ENCODE measurements at regions not wholly inside any gene's neighbourhood (a gene's known extent, or its start where the extent isn't known, plus 50 kb on each side); places are given as distances from the start of the nearest gene placed in this dataset.

- Mint-ChIP-seq H3K4me3 (no peak overlapping the region), H3K27ac (no peak overlapping the region), H3K4me1 (no peaks in the 10 kb centered on the region), H3K9me3 (ENCODE audit: insufficient read depth) (no peaks in the 10 kb centered on the region), H3K27me3 (peaks cover 4% of the 10 kb centered on the region)
- Histone ChIP-seq H3K27me3 (replicated peaks in 1 of 4; ENCODE audit: control extremely low read depth in 1 of 4, control insufficient read depth in 3 of 4, insufficient read depth in 4 of 4, low read length in 3 of 4) (no peaks in the 10 kb centered on the region), H3K27ac (ENCODE audit: low read length in 2 of 2) (no peak overlapping the region), H3K9ac (ENCODE audit: low read length) (no peak overlapping the region), H3K4me3 (ENCODE audit: control extremely low read depth in 1 of 5, extremely low read depth in 1 of 5, insufficient read depth in 1 of 5, low read depth in 2 of 5, low read length in 4 of 5) (no peak overlapping the region), H3K9me3 (ENCODE audit: control extremely low read depth in 1 of 3, control insufficient read depth in 2 of 3, insufficient read depth in 1 of 3, low read length in 2 of 3) (no peaks in the 10 kb centered on the region), H4K20me1 (ENCODE audit: control insufficient read depth, insufficient read depth, low read length, poor library complexity, severe bottlenecking) (no peaks in the 10 kb centered on the region), H3K36me3 (replicated peaks in 1 of 2; ENCODE audit: control extremely low read depth in 1 of 2, control insufficient read depth in 1 of 2, extremely low read depth in 1 of 2, insufficient read depth in 2 of 2, low read length in 1 of 2) (no peaks in the 10 kb centered on the region), H3K4me2 (replicated peaks; ENCODE audit: low read depth, low read length, poor library complexity, severe bottlenecking) (no peak overlapping the region), H3K79me2 (ENCODE audit: control insufficient read depth, insufficient read depth, low read length) (no peaks in the 10 kb centered on the region), H3K4me1 (ENCODE audit: control insufficient read depth in 2 of 2, insufficient read depth in 2 of 2, low read length in 2 of 2) (no peaks in the 10 kb centered on the region), H2AFZ (ENCODE audit: insufficient read depth, low read depth, low read length, poor library complexity, severe bottlenecking) (no peak overlapping the region)
- 100% methylated on average over 2 of the region's 9 CpGs for WGBS (ENCODE audit: insufficient coverage)
- TF ChIP-seq CTCF (IDR thresholded peaks at IDR 0.05) (no peak), EZH2 (IDR thresholded peaks at IDR 0.05; ENCODE audit: borderline replicate concordance, insufficient read depth, low read depth, low read length, poor library complexity, severe bottlenecking) (no peak)
- DNase-seq (no peak), ATAC-seq (ENCODE audit: low read depth) (no peak)
- ChIA-PET POLR2A (no interaction called here), CTCF (no interaction called here)
- intact Hi-C loops (cut with micrococcal nuclease): no loop called here
Observed at GRCh38 chr4:38489011-38489861, 174.8 kb upstream of the KLF3 start.

- H3K36me3 ChIP-seq (replicated peaks in 1 of 2; ENCODE audit: control extremely low read depth in 1 of 2, control insufficient read depth in 1 of 2, extremely low read depth in 1 of 2, insufficient read depth in 2 of 2, low read length in 1 of 2): no peaks in the 10 kb centered on the region
- no peak overlapping the region for H3K27ac ChIP-seq (ENCODE audit: low read length in 2 of 2)
- ChIA-PET CTCF (no interaction called here), POLR2A (no interaction called here)
- TF ChIP-seq EZH2 (IDR thresholded peaks at IDR 0.05; ENCODE audit: borderline replicate concordance, insufficient read depth, low read depth, low read length, poor library complexity, severe bottlenecking) (no peak), CTCF (IDR thresholded peaks at IDR 0.05) (no peak)
- Mint-ChIP-seq H3K27me3 (peaks cover 4% of the 10 kb centered on the region), H3K9me3 (ENCODE audit: insufficient read depth) (no peaks in the 10 kb centered on the region), H3K4me1 (no peaks in the 10 kb centered on the region), H3K27ac (no peak overlapping the region), H3K4me3 (no peak overlapping the region)
- H3K4me1 ChIP-seq (ENCODE audit: control insufficient read depth in 2 of 2, insufficient read depth in 2 of 2, low read length in 2 of 2): no peaks in the 10 kb centered on the region
- no peak overlapping the region for H3K4me2 ChIP-seq (replicated peaks; ENCODE audit: low read depth, low read length, poor library complexity, severe bottlenecking)
- DNase-seq: no peak
- no peak for ATAC-seq (ENCODE audit: low read depth)
- H3K4me3 ChIP-seq (ENCODE audit: control extremely low read depth in 1 of 5, extremely low read depth in 1 of 5, insufficient read depth in 1 of 5, low read depth in 2 of 5, low read length in 4 of 5): no peak overlapping the region
- WGBS (ENCODE audit: insufficient coverage): 76% methylated on average over 7 of the region's 7 CpGs
- no peak overlapping the region for H3K9ac ChIP-seq (ENCODE audit: low read length)
- H3K79me2 ChIP-seq (ENCODE audit: control insufficient read depth, insufficient read depth, low read length): no peaks in the 10 kb centered on the region
- no peaks in the 10 kb centered on the region for H3K27me3 ChIP-seq (replicated peaks in 1 of 4; ENCODE audit: control extremely low read depth in 1 of 4, control insufficient read depth in 3 of 4, insufficient read depth in 4 of 4, low read length in 3 of 4)
- no peak overlapping the region for H2AFZ ChIP-seq (ENCODE audit: insufficient read depth, low read depth, low read length, poor library complexity, severe bottlenecking)
- intact Hi-C loops (cut with micrococcal nuclease): no loop called here
- H4K20me1 ChIP-seq (ENCODE audit: control insufficient read depth, insufficient read depth, low read length, poor library complexity, severe bottlenecking): no peaks in the 10 kb centered on the region
- no peaks in the 10 kb centered on the region for H3K9me3 ChIP-seq (ENCODE audit: control extremely low read depth in 1 of 3, control insufficient read depth in 2 of 3, insufficient read depth in 1 of 3, low read length in 2 of 3)
Observed at GRCh38 chr4:38489924-38490639, 173.9 kb upstream of the KLF3 start.

Data from B cell (primary cell).